SK-N-SH treated with all-trans-retinoic acid at 6 μM for 48 hours (cell line): ENCODE measurements at regions not wholly inside any gene's neighbourhood (a gene's known extent, or its start where the extent isn't known, plus 50 kb on each side); places are given as distances from the start of the nearest gene placed in this dataset.

Experiments
- ATAC-seq: fragments of 200-7000 bp; cut with Tn5 transposase; 3 replicates; pipeline ENCODE4 v1.9.1; 2020; ENCODE audit warnings: mild to moderate bottlenecking, moderate library complexity
- ARNTL ChIP-seq: fragments of 450-650 bp; formaldehyde crosslinking; IDR thresholded peaks from 2 replicates; pipeline ENCODE4 v1.5.0; 2020; ENCODE audit warnings: low read depth, mild to moderate bottlenecking, moderate library complexity, borderline replicate concordance
- BACH2 ChIP-seq: fragments of 250-450 bp; sonication (Bioruptor Pico); IDR thresholded peaks from 2 replicates; pipeline ENCODE4 v1.9.0; 2021; ENCODE audit warnings: mild to moderate bottlenecking, borderline replicate concordance
- CREB5 ChIP-seq: fragments of 250-450 bp; sonication (Bioruptor Pico); IDR thresholded peaks from 2 replicates; pipeline ENCODE4 v1.5.1; 2020; ENCODE audit warnings: low read depth, mild to moderate bottlenecking, moderate library complexity
- CSDC2 ChIP-seq: fragments of 250-450 bp; sonication (Bioruptor Pico); IDR thresholded peaks from 2 replicates; pipeline ENCODE4 v1.5.0; 2020; ENCODE audit warnings: mild to moderate bottlenecking, moderate library complexity
- ESRRG ChIP-seq: fragments of 250-450 bp; sonication (Bioruptor Pico); IDR thresholded peaks from 2 replicates; pipeline ENCODE4 v1.6.1; 2021; ENCODE audit warnings: mild to moderate bottlenecking
- GLIS3 ChIP-seq: fragments of 250-450 bp; sonication (Bioruptor Pico); IDR thresholded peaks from 2 replicates; pipeline ENCODE4 v1.5.0; 2020; ENCODE audit warnings: mild to moderate bottlenecking, moderate library complexity
- ISL1 ChIP-seq: fragments of 250-450 bp; sonication (Bioruptor Pico); IDR thresholded peaks from 2 replicates; pipeline ENCODE4 v2.1.2; 2022; ENCODE audit warnings: mild to moderate bottlenecking, moderate library complexity
- OSR1 ChIP-seq: fragments of 250-450 bp; sonication (Bioruptor Pico); IDR thresholded peaks from 2 replicates; pipeline ENCODE4 v1.8.0; 2022; ENCODE audit warnings: moderate library complexity, mild to moderate bottlenecking, inconsistent platforms
- PPARA ChIP-seq: fragments of 250-450 bp; sonication (Bioruptor Pico); IDR thresholded peaks from 2 replicates; pipeline ENCODE4 v1.5.0; 2020; ENCODE audit warnings: mild to moderate bottlenecking, borderline replicate concordance
- RARB ChIP-seq: fragments of 250-450 bp; sonication (Bioruptor Pico); IDR thresholded peaks from 2 replicates; pipeline ENCODE4 v1.8.0; 2021; ENCODE audit warnings: mild to moderate bottlenecking, moderate library complexity
- SNAI2 ChIP-seq: fragments of 250-450 bp; sonication (Bioruptor Pico); IDR thresholded peaks from 2 replicates; pipeline ENCODE4 v1.5.0; 2020; ENCODE audit warnings: mild to moderate bottlenecking, moderate library complexity
- TCF4 ChIP-seq: fragments of 250-450 bp; sonication (Bioruptor Pico); IDR thresholded peaks from 2 replicates; pipeline ENCODE4 v1.8.0; 2021; ENCODE audit warnings: mild to moderate bottlenecking, moderate library complexity, borderline replicate concordance
- TOX ChIP-seq: fragments of 250-450 bp; sonication (Bioruptor Pico); IDR thresholded peaks from 2 replicates; pipeline ENCODE4 v1.8.0; 2021; ENCODE audit warnings: mild to moderate bottlenecking, moderate library complexity, borderline replicate concordance
- TSHZ2 ChIP-seq: fragments of 250-450 bp; sonication (Bioruptor Pico); IDR thresholded peaks from 2 replicates; pipeline ENCODE4 v1.5.0; 2020; ENCODE audit warnings: mild to moderate bottlenecking, moderate library complexity
- ZC3H10 ChIP-seq: fragments of 250-450 bp; sonication (Bioruptor Pico); IDR thresholded peaks from 2 replicates; pipeline ENCODE4 v1.5.1; 2021; ENCODE audit warnings: mild to moderate bottlenecking, moderate library complexity
- ZFP3 ChIP-seq: fragments of 250-450 bp; sonication (Bioruptor Pico); IDR thresholded peaks from 2 replicates; pipeline ENCODE4 v1.5.0; 2020; ENCODE audit warnings: mild to moderate bottlenecking, moderate library complexity
- ZFP30 ChIP-seq: fragments of 450-650 bp; formaldehyde crosslinking; IDR thresholded peaks from 2 replicates; pipeline ENCODE4 v1.5.0; 2022; ENCODE audit warnings: mild to moderate bottlenecking, moderate library complexity
- ZNF565 ChIP-seq: fragments of 450-650 bp; formaldehyde crosslinking; conservative IDR thresholded peaks from 2 replicates; pipeline ENCODE4 v1.5.0; 2020; ENCODE audit warnings: low read depth, mild to moderate bottlenecking, moderate library complexity
- ZNF70 ChIP-seq: fragments of 450-650 bp; formaldehyde crosslinking; IDR thresholded peaks from 2 replicates; pipeline ENCODE4 v1.5.0; 2020; ENCODE audit warnings: mild to moderate bottlenecking, moderate library complexity
- ZNF8 ChIP-seq: fragments of 450-650 bp; formaldehyde crosslinking; IDR thresholded peaks from 2 replicates; pipeline ENCODE4 v1.5.0; 2020; ENCODE audit warnings: mild to moderate bottlenecking, moderate library complexity
- TF ChIP-seq, protein P1 (sequence below): fragments of 250-450 bp; sonication (Bioruptor Pico); IDR thresholded peaks from 2 replicates; pipeline ENCODE4 v1.5.1; 2021; ENCODE audit warnings: mild to moderate bottlenecking, moderate library complexity

DNA sequence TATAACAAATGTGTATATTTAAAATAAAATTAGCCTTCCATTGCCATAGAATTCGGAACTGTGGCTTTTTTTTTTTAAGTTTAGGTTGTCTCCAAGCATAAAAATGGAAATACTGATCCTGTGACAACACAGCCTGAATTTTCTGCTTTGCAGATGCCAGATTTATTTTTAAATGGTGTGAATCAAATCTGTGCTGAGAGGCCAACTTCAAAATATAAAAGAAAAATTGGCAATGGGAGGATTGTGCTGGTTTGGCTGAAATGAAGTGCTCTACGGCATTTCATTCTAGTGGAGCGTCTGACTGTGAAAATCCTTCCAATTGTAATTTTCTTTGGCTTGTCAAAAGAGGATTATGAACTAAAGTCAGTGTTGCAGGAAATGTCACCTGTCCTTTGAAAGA lies 580.3 kb upstream of the ZFP42 start:
- no peak for ATAC-seq
- TF ChIP-seq ZFP3 (CRISPR knock-in tag) = no peak
- TF ChIP-seq ZNF565 = no peak
- no peak for TF ChIP-seq CSDC2
- no peak for TF ChIP-seq OSR1 (CRISPR knock-in tag)
- no peak for TF ChIP-seq RARB (CRISPR knock-in tag)
- no peak for TF ChIP-seq ZNF8
- TF ChIP-seq ZFP30 = no peak
- no peak for TF ChIP-seq ZNF70 (CRISPR knock-in tag)
- no peak for TF ChIP-seq ZC3H10 (CRISPR knock-in tag)
- TF ChIP-seq TSHZ2 = no peak
- TF ChIP-seq PPARA (CRISPR knock-in tag) = no peak

DNA sequence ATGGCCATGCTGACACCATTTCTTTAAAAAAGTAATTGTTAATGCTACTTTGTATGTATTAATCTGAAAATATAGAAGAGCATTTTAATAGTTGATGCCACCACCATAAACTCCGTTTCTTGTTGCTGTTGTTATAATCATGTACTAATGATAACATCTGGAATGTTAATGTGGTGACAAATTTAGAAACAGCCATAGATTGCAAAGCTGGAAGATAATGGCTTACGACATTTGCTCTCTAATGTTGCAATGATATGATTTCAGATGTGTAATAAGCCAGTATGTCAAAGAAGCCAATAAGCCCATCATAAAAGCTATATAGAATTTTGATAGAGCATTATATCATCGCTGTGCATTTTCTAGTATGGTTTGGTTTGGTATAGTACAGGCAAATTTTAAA lies 579.4 kb upstream of the ZFP42 start:
- ATAC-seq = no peak
- TF ChIP-seq PPARA (CRISPR knock-in tag) = no peak
- TF ChIP-seq ISL1 (CRISPR knock-in tag) = no peak
- no peak for TF ChIP-seq ZFP30
- TF ChIP-seq CREB5 (CRISPR knock-in tag) = no peak
- TF ChIP-seq TOX = no peak
- TF ChIP-seq, protein P1, sequence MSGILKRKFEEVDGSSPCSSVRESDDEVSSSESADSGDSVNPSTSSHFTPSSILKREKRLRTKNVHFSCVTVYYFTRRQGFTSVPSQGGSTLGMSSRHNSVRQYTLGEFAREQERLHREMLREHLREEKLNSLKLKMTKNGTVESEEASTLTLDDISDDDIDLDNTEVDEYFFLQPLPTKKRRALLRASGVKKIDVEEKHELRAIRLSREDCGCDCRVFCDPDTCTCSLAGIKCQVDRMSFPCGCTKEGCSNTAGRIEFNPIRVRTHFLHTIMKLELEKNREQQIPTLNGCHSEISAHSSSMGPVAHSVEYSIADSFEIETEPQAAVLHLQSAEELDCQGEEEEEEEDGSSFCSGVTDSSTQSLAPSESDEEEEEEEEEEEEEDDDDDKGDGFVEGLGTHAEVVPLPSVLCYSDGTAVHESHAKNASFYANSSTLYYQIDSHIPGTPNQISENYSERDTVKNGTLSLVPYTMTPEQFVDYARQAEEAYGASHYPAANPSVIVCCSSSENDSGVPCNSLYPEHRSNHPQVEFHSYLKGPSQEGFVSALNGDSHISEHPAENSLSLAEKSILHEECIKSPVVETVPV = no peak
- TF ChIP-seq CSDC2 = no peak
- TF ChIP-seq ARNTL (CRISPR knock-in tag) = no peak
- TF ChIP-seq ZFP3 (CRISPR knock-in tag) = no peak
- TF ChIP-seq ESRRG (CRISPR knock-in tag) = no peak
- no peak for TF ChIP-seq GLIS3 (CRISPR knock-in tag)
- TF ChIP-seq OSR1 (CRISPR knock-in tag) = no peak
- no peak for TF ChIP-seq ZC3H10 (CRISPR knock-in tag)
- no peak for TF ChIP-seq RARB (CRISPR knock-in tag)
- no peak for TF ChIP-seq TSHZ2
- no peak for TF ChIP-seq ZNF8
- no peak for TF ChIP-seq ZNF565
- no peak for TF ChIP-seq TCF4
- no peak for TF ChIP-seq BACH2 (CRISPR knock-in tag)

GRCh38 chr4:187417721-187418120 lies 577.9 kb upstream of the ZFP42 start:
- no peak for ATAC-seq

DNA sequence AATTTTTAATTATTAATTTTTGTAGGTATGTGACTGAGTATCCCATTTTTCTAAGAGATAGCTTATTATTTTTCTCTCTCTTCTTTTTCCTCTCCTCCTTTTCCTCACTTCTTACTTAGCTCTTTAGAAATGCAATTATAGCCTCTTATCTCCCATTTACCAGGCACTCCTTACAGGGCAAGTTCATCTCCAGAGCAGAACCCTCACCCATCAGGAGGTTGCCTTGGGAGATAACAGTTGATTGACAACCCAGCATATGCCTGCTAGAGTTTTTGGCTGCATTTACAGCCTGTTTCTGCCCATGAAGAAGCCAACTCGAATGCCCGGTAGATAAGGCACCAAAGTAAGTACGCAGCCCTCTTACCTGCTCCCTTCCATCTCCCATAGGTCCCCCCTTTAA lies 572.9 kb upstream of the ZFP42 start:
- ATAC-seq = no peak

More at GRCh38 chr4:187417721-187418120, 577.9 kb upstream of the ZFP42 start:
- no peak for TF ChIP-seq ISL1 (CRISPR knock-in tag)
- no peak for TF ChIP-seq ZFP30
- no peak for TF ChIP-seq CSDC2
- TF ChIP-seq ESRRG (CRISPR knock-in tag) = no peak
- TF ChIP-seq, all 23 proteins: peak for 0

More for the DNA sequence above, 572.9 kb upstream of the ZFP42 start:
- no peak for TF ChIP-seq ZNF565
- no peak for TF ChIP-seq ZFP30
- no peak for TF ChIP-seq CSDC2
- no peak for TF ChIP-seq SNAI2 (CRISPR knock-in tag)
- TF ChIP-seq, protein P1 = no peak
- no peak for TF ChIP-seq ZC3H10 (CRISPR knock-in tag)
- TF ChIP-seq ESRRG (CRISPR knock-in tag) = no peak
- TF ChIP-seq GLIS3 (CRISPR knock-in tag) = no peak
